H9 (cell line): ENCODE measurements at regions not wholly inside any gene's neighbourhood (a gene's known extent, or its start where the extent isn't known, plus 50 kb on each side); places are given as distances from the start of the nearest gene placed in this dataset.

Source experiments
- DNase-seq: peaks from one replicate; pipeline ENCODE4 v3.0.0-alpha.2; 2017
- H2AFZ ChIP-seq: one replicate; pipeline ENCODE4 v1.6.1; 2013; ENCODE audit warnings: mild to moderate bottlenecking, low read length, control low read depth, moderate library complexity
- H2AK5ac ChIP-seq: 2 replicates; pipeline ENCODE4 v1.6.1; 2013; ENCODE audit warnings: low read length, control low read depth, mixed read lengths; ENCODE audit not compliant: insufficient read length
- H2BK120ac ChIP-seq: one replicate; pipeline ENCODE4 v1.6.1; 2013; ENCODE audit warnings: low read depth, mild to moderate bottlenecking, low read length, control low read depth, inconsistent platforms; ENCODE audit not compliant: poor library complexity, severe bottlenecking
- H2BK12ac ChIP-seq: 2 replicates; pipeline ENCODE4 v1.6.1; 2013; ENCODE audit warnings: low read length, control low read depth, mixed read lengths, low read depth; ENCODE audit not compliant: insufficient read length
- H2BK15ac ChIP-seq: 2 replicates; pipeline ENCODE4 v1.6.1; 2013; ENCODE audit warnings: low read depth, low read length, control low read depth
- H2BK20ac ChIP-seq: one replicate; pipeline ENCODE4 v1.6.1; 2013; ENCODE audit warnings: low read depth, mild to moderate bottlenecking, low read length, control low read depth, inconsistent platforms; ENCODE audit not compliant: poor library complexity, severe bottlenecking
- H2BK5ac ChIP-seq: 2 replicates; pipeline ENCODE4 v1.6.1; 2013; ENCODE audit warnings: low read length, control low read depth, mixed read lengths; ENCODE audit not compliant: insufficient read length
- H3K14ac ChIP-seq: 2 replicates; pipeline ENCODE4 v1.6.1; 2013; ENCODE audit warnings: low read length, control low read depth; ENCODE audit not compliant: insufficient read depth
- H3K18ac ChIP-seq: 2 replicates; pipeline ENCODE4 v1.6.1; 2013; ENCODE audit warnings: low read depth, mild to moderate bottlenecking, mixed read lengths, low read length, control low read depth; ENCODE audit not compliant: insufficient read length
- H3K23ac ChIP-seq: 2 replicates; pipeline ENCODE4 v1.6.1; 2013; ENCODE audit warnings: low read length, control low read depth, mixed read lengths, low read depth; ENCODE audit not compliant: insufficient read length
- H3K23me2 ChIP-seq: 2 replicates; pipeline ENCODE4 v1.6.1; 2013; ENCODE audit warnings: low read depth, mild to moderate bottlenecking, mixed read lengths, low read length, control low read depth; ENCODE audit not compliant: insufficient read length, poor library complexity, severe bottlenecking
- H3K27ac ChIP-seq: 2 replicates; pipeline ENCODE4 v1.5.1; 2013; ENCODE audit warnings: low read length, control low read depth, mixed read lengths, low read depth; ENCODE audit not compliant: insufficient read length
- H3K27me3 ChIP-seq: 2 replicates; pipeline ENCODE4 v1.6.1; 2013; ENCODE audit warnings: low read length, control low read depth, inconsistent platforms; ENCODE audit not compliant: insufficient read depth
- H3K4ac ChIP-seq: 2 replicates; pipeline ENCODE4 v1.6.1; 2013; ENCODE audit warnings: low read depth, mild to moderate bottlenecking, control low read depth, inconsistent platforms, low read length, moderate library complexity
- H3K4me1 ChIP-seq: 2 replicates; pipeline ENCODE4 v1.6.1; 2013; ENCODE audit warnings: low read length, control low read depth, inconsistent platforms; ENCODE audit not compliant: insufficient read depth
- H3K4me2 ChIP-seq: 2 replicates; pipeline ENCODE4 v1.6.1; 2013; ENCODE audit warnings: low read length, control low read depth, mixed read lengths; ENCODE audit not compliant: insufficient read length, insufficient read depth
- H3K56ac ChIP-seq: 2 replicates; pipeline ENCODE4 v1.6.1; 2013; ENCODE audit warnings: low read depth, mild to moderate bottlenecking, mixed read lengths, low read length, control low read depth; ENCODE audit not compliant: insufficient read length
- H3K79me1 ChIP-seq: 2 replicates; pipeline ENCODE4 v1.6.1; 2013; ENCODE audit warnings: low read depth, mild to moderate bottlenecking, moderate library complexity, low read length, control low read depth, inconsistent platforms; ENCODE audit not compliant: insufficient read depth, poor library complexity, severe bottlenecking
- H3K79me2 ChIP-seq: 2 replicates; pipeline ENCODE4 v1.6.1; 2013; ENCODE audit warnings: low read length, control low read depth, inconsistent platforms; ENCODE audit not compliant: insufficient read depth
- H3K9ac ChIP-seq: 2 replicates; pipeline ENCODE4 v1.6.1; 2013; ENCODE audit warnings: low read length, control low read depth, mixed read lengths; ENCODE audit not compliant: insufficient read length; ENCODE audit errors: extremely low read depth
- H3K9me3 ChIP-seq: one replicate; pipeline ENCODE4 v1.6.1; 2013; ENCODE audit warnings: low read depth, low read length, inconsistent platforms; ENCODE audit not compliant: control insufficient read depth
- H3T11ph ChIP-seq: one replicate; pipeline ENCODE4 v1.6.1; 2013; ENCODE audit warnings: mild to moderate bottlenecking, low read length, control low read depth, inconsistent platforms
- H4K20me1 ChIP-seq: one replicate; pipeline ENCODE4 v1.6.1; 2013; ENCODE audit not compliant: control insufficient read depth, insufficient read length, insufficient read depth
- H4K5ac ChIP-seq: 2 replicates; pipeline ENCODE4 v1.6.1; 2013; ENCODE audit warnings: low read depth, mild to moderate bottlenecking, mixed read lengths, low read length, control low read depth; ENCODE audit not compliant: insufficient read length
- H4K8ac ChIP-seq: replicated peaks from 2 replicates; pipeline ENCODE4 v1.6.1; 2013; ENCODE audit warnings: low read length, control low read depth, mixed read lengths, low read depth; ENCODE audit not compliant: insufficient read length
- H4K91ac ChIP-seq: 2 replicates; pipeline ENCODE4 v1.6.1; 2013; ENCODE audit warnings: low read depth, mild to moderate bottlenecking, moderate library complexity, mixed read lengths, low read length, control low read depth; ENCODE audit not compliant: insufficient read length
- H3K27ac Mint-ChIP-seq, 3 experiments: 2 replicates in 2 of 3; 3 replicates in 1 of 3; pipeline ENCODE4 v1.8.0; 2020 to 2021; ENCODE audit warnings: mixed read lengths in 3 of 3, mild to moderate bottlenecking in 1 of 3, moderate library complexity in 1 of 3
- H3K27me3 Mint-ChIP-seq: 2 replicates; pipeline ENCODE4 v1.8.0; 2021; ENCODE audit warnings: low read depth, mild to moderate bottlenecking, moderate library complexity, mixed read lengths
- H3K36me3 Mint-ChIP-seq, 3 experiments: 2 replicates in 2 of 3; 3 replicates in 1 of 3; pipeline ENCODE4 v1.8.0; 2020 to 2021; ENCODE audit warnings: low read depth in 3 of 3, mixed read lengths in 3 of 3; ENCODE audit not compliant: insufficient read depth in 1 of 3
- H3K4me1 Mint-ChIP-seq, 2 experiments: 2 replicates each; pipeline ENCODE4 v1.8.0; 2020; ENCODE audit warnings: mixed read lengths in 2 of 2
- H3K4me3 Mint-ChIP-seq, 2 experiments: 2 replicates in 1 of 2; 3 replicates in 1 of 2; pipeline ENCODE4 v1.8.0; 2020 to 2021; ENCODE audit warnings: mild to moderate bottlenecking in 2 of 2, mixed read lengths in 2 of 2, moderate library complexity in 1 of 2
- H3K9me3 Mint-ChIP-seq, 2 experiments: 2 replicates in 1 of 2; 3 replicates in 1 of 2; pipeline ENCODE4 v1.8.0; 2020; ENCODE audit warnings: mild to moderate bottlenecking in 2 of 2, mixed read lengths in 2 of 2, moderate library complexity in 1 of 2
- WGBS: extraction: QIAGEN DNeasy Blood & Tissue Kit; methylation state at CpG from one replicate; pipeline ENCODE4 v1.1.7; 2013; ENCODE audit warnings: missing lambda C conversion rate, low lambda C conversion rate, mixed read lengths; ENCODE audit not compliant: insufficient read length; ENCODE audit errors: extremely low coverage; 5-methylcytosine and 5-hydroxymethylcytosine counted together
- TF ChIP-seq, protein P1 (sequence below): fragments of 200-600 bp; sonication (generic); conservative IDR thresholded peaks from 3 replicates; pipeline ENCODE4 v1.8.0; 2021; ENCODE audit warnings: antibody characterized with exemption, mild to moderate bottlenecking

DNA sequence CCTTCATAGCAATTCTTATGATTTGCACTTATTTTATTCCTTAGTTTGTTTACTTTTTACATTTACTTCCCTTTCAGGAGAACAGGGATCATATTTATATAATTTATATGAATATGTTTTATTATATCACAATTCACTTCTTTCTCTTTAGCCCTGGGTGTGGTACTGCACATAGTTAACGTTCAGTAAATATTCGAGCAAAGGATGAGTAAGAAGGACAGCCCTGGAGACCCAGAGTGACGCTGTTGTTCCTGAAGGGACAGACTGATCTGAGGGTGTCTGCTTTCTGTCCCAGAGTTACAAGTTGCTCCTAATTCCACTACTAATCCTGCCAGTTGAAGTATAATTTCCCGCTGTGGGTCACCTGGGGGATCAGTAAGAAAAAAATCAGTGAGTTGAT, 366.1 kb downstream of the DMRT2 start:
- no peak overlapping the region for H2BK20ac ChIP-seq
- Mint-ChIP-seq H3K27ac (no peak overlapping the region), H3K36me3 (peaks cover 0 to 15% (median 0%) of the 10 kb centered on the region in 3 experiments; a peak in 2 of 7 replicates), H3K9me3 (peaks cover 4 to 77% of the 10 kb centered on the region in 2 experiments; a peak in 4 of 5 replicates), H3K27me3 (no peaks in the 10 kb centered on the region; the same call in 1 of the 2 replicates), H3K4me1 (no peaks in the 10 kb centered on the region), H3K4me3 (no peak overlapping the region)
- H3K79me2 ChIP-seq: no peaks in the 10 kb centered on the region
- no peak overlapping the region for H3K27ac ChIP-seq
- no peak overlapping the region for H2BK5ac ChIP-seq
- H3K56ac ChIP-seq: no peak overlapping the region
- no peaks in the 10 kb centered on the region for H3K27me3 ChIP-seq
- H4K20me1 ChIP-seq: no peaks in the 10 kb centered on the region
- TF ChIP-seq, protein P1, sequence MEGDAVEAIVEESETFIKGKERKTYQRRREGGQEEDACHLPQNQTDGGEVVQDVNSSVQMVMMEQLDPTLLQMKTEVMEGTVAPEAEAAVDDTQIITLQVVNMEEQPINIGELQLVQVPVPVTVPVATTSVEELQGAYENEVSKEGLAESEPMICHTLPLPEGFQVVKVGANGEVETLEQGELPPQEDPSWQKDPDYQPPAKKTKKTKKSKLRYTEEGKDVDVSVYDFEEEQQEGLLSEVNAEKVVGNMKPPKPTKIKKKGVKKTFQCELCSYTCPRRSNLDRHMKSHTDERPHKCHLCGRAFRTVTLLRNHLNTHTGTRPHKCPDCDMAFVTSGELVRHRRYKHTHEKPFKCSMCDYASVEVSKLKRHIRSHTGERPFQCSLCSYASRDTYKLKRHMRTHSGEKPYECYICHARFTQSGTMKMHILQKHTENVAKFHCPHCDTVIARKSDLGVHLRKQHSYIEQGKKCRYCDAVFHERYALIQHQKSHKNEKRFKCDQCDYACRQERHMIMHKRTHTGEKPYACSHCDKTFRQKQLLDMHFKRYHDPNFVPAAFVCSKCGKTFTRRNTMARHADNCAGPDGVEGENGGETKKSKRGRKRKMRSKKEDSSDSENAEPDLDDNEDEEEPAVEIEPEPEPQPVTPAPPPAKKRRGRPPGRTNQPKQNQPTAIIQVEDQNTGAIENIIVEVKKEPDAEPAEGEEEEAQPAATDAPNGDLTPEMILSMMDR: no peak
- H2BK12ac ChIP-seq: no peak overlapping the region
- no peak overlapping the region for H4K8ac ChIP-seq
- WGBS: no CpG with 5 or more reads among the region's 4 CpGs
- no peak overlapping the region for H3K4me2 ChIP-seq
- no peak overlapping the region for H3K18ac ChIP-seq
- no peaks in the 10 kb centered on the region for H3K4me1 ChIP-seq
- H3K23me2 ChIP-seq: no peaks in the 10 kb centered on the region
- no peak overlapping the region for H2AFZ ChIP-seq
- no peak overlapping the region for H2BK120ac ChIP-seq
- H4K5ac ChIP-seq: no peak overlapping the region
- H3K14ac ChIP-seq: no peak overlapping the region
- H3K4ac ChIP-seq: no peak overlapping the region
- DNase-seq: no peak
- H3K9me3 ChIP-seq: peaks cover 11% of the 10 kb centered on the region
- no peak overlapping the region for H2AK5ac ChIP-seq
- no peak overlapping the region for H3K23ac ChIP-seq
- H2BK15ac ChIP-seq: no peak overlapping the region
- no peak overlapping the region for H4K91ac ChIP-seq
- H3K9ac ChIP-seq: no peak overlapping the region
- no peak overlapping the region for H3T11ph ChIP-seq
- no peaks in the 10 kb centered on the region for H3K79me1 ChIP-seq
